ENCODE measurements at regions not wholly inside any gene's neighbourhood (a gene's known extent, or its start where the extent isn't known, plus 50 kb on each side); places are given as distances from the start of the nearest gene placed in this dataset.

GRCh38 chr1:245058436-245058835 lies 96.3 kb upstream of the KIF26B start:
- TF ChIP-seq, protein P1, sequence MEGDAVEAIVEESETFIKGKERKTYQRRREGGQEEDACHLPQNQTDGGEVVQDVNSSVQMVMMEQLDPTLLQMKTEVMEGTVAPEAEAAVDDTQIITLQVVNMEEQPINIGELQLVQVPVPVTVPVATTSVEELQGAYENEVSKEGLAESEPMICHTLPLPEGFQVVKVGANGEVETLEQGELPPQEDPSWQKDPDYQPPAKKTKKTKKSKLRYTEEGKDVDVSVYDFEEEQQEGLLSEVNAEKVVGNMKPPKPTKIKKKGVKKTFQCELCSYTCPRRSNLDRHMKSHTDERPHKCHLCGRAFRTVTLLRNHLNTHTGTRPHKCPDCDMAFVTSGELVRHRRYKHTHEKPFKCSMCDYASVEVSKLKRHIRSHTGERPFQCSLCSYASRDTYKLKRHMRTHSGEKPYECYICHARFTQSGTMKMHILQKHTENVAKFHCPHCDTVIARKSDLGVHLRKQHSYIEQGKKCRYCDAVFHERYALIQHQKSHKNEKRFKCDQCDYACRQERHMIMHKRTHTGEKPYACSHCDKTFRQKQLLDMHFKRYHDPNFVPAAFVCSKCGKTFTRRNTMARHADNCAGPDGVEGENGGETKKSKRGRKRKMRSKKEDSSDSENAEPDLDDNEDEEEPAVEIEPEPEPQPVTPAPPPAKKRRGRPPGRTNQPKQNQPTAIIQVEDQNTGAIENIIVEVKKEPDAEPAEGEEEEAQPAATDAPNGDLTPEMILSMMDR (IDR thresholded peaks at IDR 0.05): no peak
- TF ChIP-seq POLR2A (IDR thresholded peaks at IDR 0.05): no peak
- TF ChIP-seq EP300 (IDR thresholded peaks at IDR 0.05): no peak

Measured in tibial nerve (tissue), 4 donors.